ENCODE measurements at regions not wholly inside any gene's neighbourhood (a gene's known extent, or its start where the extent isn't known, plus 50 kb on each side); places are given as distances from the start of the nearest gene placed in this dataset.

DNA sequence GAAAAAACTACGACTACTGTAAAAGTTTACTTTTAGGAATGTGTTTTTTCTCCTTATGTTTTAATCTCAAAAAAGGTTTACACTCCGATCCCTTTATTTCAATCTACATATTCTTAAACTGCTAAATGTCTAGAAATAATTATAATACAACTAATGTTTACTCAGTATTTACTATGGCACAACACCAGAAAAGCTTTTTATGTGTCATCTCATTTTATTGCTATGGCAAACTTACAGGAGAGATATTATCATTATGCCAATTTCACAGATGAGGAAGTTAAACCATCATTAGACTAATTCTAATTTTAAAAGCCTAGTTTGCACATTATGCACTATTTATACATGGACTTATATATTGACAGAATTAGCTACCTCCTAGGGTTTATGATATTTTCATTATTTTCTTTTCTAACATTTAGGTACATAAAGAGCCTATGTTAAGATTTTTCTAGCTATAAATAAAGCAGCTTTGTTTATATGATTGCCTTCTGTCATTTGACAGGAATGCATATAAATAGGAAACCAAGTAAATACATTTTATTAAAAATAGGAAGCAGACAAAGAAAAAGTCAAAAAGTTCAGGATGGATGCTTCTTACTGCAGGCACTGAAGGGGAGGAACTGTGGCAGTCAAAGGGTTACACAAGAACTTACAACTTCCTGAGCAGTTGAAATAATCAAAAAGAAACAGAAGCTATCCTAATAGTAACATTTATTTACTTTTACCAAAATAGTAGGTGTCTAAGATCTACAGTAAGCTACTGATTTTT lies 442.4 kb downstream of the LTN1 start:
- TF ChIP-seq EZH2 (IDR thresholded peaks at IDR 0.05; ENCODE audit: borderline replicate concordance) (no peak), EZH2phosphoT487 (IDR thresholded peaks at IDR 0.05; ENCODE audit: low read depth, severe bottlenecking, unreplicated experiment) (no peak)
- TF ChIP-seq, protein P1, sequence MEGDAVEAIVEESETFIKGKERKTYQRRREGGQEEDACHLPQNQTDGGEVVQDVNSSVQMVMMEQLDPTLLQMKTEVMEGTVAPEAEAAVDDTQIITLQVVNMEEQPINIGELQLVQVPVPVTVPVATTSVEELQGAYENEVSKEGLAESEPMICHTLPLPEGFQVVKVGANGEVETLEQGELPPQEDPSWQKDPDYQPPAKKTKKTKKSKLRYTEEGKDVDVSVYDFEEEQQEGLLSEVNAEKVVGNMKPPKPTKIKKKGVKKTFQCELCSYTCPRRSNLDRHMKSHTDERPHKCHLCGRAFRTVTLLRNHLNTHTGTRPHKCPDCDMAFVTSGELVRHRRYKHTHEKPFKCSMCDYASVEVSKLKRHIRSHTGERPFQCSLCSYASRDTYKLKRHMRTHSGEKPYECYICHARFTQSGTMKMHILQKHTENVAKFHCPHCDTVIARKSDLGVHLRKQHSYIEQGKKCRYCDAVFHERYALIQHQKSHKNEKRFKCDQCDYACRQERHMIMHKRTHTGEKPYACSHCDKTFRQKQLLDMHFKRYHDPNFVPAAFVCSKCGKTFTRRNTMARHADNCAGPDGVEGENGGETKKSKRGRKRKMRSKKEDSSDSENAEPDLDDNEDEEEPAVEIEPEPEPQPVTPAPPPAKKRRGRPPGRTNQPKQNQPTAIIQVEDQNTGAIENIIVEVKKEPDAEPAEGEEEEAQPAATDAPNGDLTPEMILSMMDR (IDR thresholded peaks at IDR 0.05; ENCODE audit: poor library complexity), result no peak
- Histone ChIP-seq H3K4me2 (no peak overlapping the region), H3K27ac (no peak overlapping the region), H3K9me3 (ENCODE audit: low read depth) (no peaks in the 10 kb centered on the region), H4K20me1 (ENCODE audit: insufficient read depth, poor library complexity, severe bottlenecking) (no peaks in the 10 kb centered on the region), H3K4me1 (ENCODE audit: insufficient read depth) (no peaks in the 10 kb centered on the region), H3K9me2 (replicated peaks; ENCODE audit: insufficient read depth) (no peaks in the 10 kb centered on the region), H3K36me3 (replicated peaks; ENCODE audit: insufficient read depth, low read depth) (no peaks in the 10 kb centered on the region), H3K27me3 (no peaks in the 10 kb centered on the region), H2AFZ (no peak overlapping the region), H3K79me2 (no peaks in the 10 kb centered on the region), H3K4me3 (no peak overlapping the region)
- 77% methylated on average over 2 of the region's 2 CpGs for WGBS (ENCODE audit: low lambda C conversion rate, missing lambda C conversion rate)
- no peak for DNase-seq (ENCODE audit: low spot score)

DNA sequence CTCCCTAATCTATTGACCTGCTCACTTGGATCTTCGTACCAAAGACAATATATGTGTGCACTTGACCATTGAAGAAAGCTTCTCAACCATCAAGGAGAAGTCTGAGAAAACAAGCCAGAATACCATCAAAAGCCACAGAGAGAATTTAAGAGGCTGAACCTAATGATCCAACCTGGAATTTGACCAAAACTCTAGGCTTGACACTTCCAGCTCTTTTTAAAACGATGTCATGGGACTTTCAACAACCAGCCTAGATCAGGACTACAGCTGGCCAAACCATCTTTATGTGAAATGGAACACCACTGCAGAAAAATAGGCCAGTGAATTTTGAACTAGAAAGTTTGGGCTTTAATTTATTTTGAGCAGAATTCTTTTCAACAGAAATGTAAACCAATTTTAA lies 444.4 kb downstream of the LTN1 start:
- no peaks in the 10 kb centered on the region for H3K9me3 ChIP-seq (ENCODE audit: low read depth)
- TF ChIP-seq EZH2 (IDR thresholded peaks at IDR 0.05; ENCODE audit: borderline replicate concordance) (no peak), EZH2phosphoT487 (IDR thresholded peaks at IDR 0.05; ENCODE audit: low read depth, severe bottlenecking, unreplicated experiment) (no peak)
- TF ChIP-seq, protein P1 (IDR thresholded peaks at IDR 0.05; ENCODE audit: poor library complexity), result no peak
- no peaks in the 10 kb centered on the region for H3K4me1 ChIP-seq (ENCODE audit: insufficient read depth)
- 83% methylated on average over 2 of the region's 2 CpGs for WGBS (ENCODE audit: low lambda C conversion rate, missing lambda C conversion rate)
- H3K4me2 ChIP-seq, result no peak overlapping the region
- H3K27ac ChIP-seq, result no peak overlapping the region
- no peak overlapping the region for H3K4me3 ChIP-seq
- DNase-seq (ENCODE audit: low spot score), result no peak
- no peaks in the 10 kb centered on the region for H3K79me2 ChIP-seq
- no peaks in the 10 kb centered on the region for H3K27me3 ChIP-seq
- no peaks in the 10 kb centered on the region for H3K9me2 ChIP-seq (replicated peaks; ENCODE audit: insufficient read depth)
- no peak overlapping the region for H2AFZ ChIP-seq
- no peaks in the 10 kb centered on the region for H4K20me1 ChIP-seq (ENCODE audit: insufficient read depth, poor library complexity, severe bottlenecking)
- H3K36me3 ChIP-seq (replicated peaks; ENCODE audit: insufficient read depth, low read depth), result no peaks in the 10 kb centered on the region

DNA sequence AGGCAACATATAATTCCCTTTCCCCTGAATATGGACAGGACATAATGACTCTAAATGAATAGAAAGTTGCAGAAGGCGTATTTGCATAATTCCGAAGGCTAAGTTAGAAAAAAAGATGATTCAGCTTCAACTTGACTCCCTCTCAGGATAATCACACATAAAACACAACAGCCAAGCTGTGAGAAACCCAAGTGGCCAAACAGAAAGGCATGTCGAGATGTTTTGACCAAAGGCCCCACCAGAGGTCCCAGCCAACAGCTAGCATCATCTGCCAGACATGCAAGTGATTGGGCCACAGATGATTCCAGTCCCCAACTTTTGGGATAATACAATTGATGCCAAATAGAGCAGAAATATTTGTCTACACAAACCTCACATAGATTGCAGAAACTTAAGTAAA lies 444.9 kb downstream of the LTN1 start:
- no peaks in the 10 kb centered on the region for H3K36me3 ChIP-seq (replicated peaks; ENCODE audit: insufficient read depth, low read depth)
- no peaks in the 10 kb centered on the region for H3K9me3 ChIP-seq (ENCODE audit: low read depth)
- no peaks in the 10 kb centered on the region for H3K9me2 ChIP-seq (replicated peaks; ENCODE audit: insufficient read depth)
- no peak overlapping the region for H3K4me3 ChIP-seq
- H3K27ac ChIP-seq, result no peak overlapping the region
- H3K27me3 ChIP-seq, result no peaks in the 10 kb centered on the region
- H2AFZ ChIP-seq, result no peak overlapping the region
- H3K4me2 ChIP-seq, result no peak overlapping the region
- H3K79me2 ChIP-seq, result no peaks in the 10 kb centered on the region
- H3K4me1 ChIP-seq (ENCODE audit: insufficient read depth), result no peaks in the 10 kb centered on the region
- no peak for TF ChIP-seq EZH2phosphoT487 (IDR thresholded peaks at IDR 0.05; ENCODE audit: low read depth, severe bottlenecking, unreplicated experiment)
- 64% methylated on average over 3 of the region's 3 CpGs for WGBS (ENCODE audit: low lambda C conversion rate, missing lambda C conversion rate)
- H4K20me1 ChIP-seq (ENCODE audit: insufficient read depth, poor library complexity, severe bottlenecking), result no peaks in the 10 kb centered on the region
- DNase-seq (ENCODE audit: low spot score), result no peak

DNA sequence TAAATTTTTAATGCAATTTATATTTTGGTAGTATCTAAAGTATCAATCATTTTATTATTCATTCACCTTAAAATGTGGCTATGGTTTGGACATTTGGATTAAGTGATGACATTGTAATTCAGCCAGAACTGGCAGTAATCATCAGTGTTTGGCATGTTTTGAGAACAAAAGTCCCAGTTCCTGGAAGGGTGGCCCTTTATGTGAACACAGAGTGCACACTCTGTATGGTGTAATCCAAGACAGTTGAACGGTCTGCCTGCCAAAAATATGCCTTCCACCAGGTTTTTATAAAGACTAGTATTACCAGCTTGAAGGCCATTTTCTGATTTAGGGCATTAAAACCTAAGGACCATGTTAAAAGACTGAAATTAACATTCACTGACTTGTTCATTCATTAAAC lies 448.7 kb downstream of the LTN1 start:
- Histone ChIP-seq H3K9me2 (replicated peaks; ENCODE audit: insufficient read depth) (no peaks in the 10 kb centered on the region), H3K79me2 (no peaks in the 10 kb centered on the region), H2AFZ (no peak overlapping the region), H3K4me3 (no peak overlapping the region), H3K9me3 (ENCODE audit: low read depth) (no peaks in the 10 kb centered on the region), H3K36me3 (replicated peaks; ENCODE audit: insufficient read depth, low read depth) (no peaks in the 10 kb centered on the region), H3K4me2 (no peak overlapping the region), H3K27ac (no peak overlapping the region), H4K20me1 (ENCODE audit: insufficient read depth, poor library complexity, severe bottlenecking) (no peaks in the 10 kb centered on the region), H3K4me1 (ENCODE audit: insufficient read depth) (no peaks in the 10 kb centered on the region), H3K27me3 (no peaks in the 10 kb centered on the region)
- 63% methylated on average over 1 of the region's 1 CpG for WGBS (ENCODE audit: low lambda C conversion rate, missing lambda C conversion rate)
- TF ChIP-seq EZH2 (IDR thresholded peaks at IDR 0.05; ENCODE audit: borderline replicate concordance) (no peak), EZH2phosphoT487 (IDR thresholded peaks at IDR 0.05; ENCODE audit: low read depth, severe bottlenecking, unreplicated experiment) (no peak)
- TF ChIP-seq, protein P1 (IDR thresholded peaks at IDR 0.05; ENCODE audit: poor library complexity), result no peak
- DNase-seq (ENCODE audit: low spot score), result no peak
